HG02973 (cell line): ENCODE measurements at regions not wholly inside any gene's neighbourhood (a gene's known extent, or its start where the extent isn't known, plus 50 kb on each side); places are given as distances from the start of the nearest gene placed in this dataset.
"Not testable (repeated sequence)": the region's sequence is repeated elsewhere in the genome, so short reads cannot be mapped to it uniquely, and the experiment has no call there.

Experiments used
- ATAC-seq: cut with Tn5 transposase; IDR thresholded peaks from one replicate; pipeline ENCODE4 v1.9.1; 2021; ENCODE audit warnings: moderate library complexity; ENCODE audit not compliant: unreplicated experiment

- not testable (repeated sequence) for ATAC-seq
These were observed 180.3 kb downstream of the NPIPA7 start for GRCh38 chr16:16559179-16559740.

DNA sequence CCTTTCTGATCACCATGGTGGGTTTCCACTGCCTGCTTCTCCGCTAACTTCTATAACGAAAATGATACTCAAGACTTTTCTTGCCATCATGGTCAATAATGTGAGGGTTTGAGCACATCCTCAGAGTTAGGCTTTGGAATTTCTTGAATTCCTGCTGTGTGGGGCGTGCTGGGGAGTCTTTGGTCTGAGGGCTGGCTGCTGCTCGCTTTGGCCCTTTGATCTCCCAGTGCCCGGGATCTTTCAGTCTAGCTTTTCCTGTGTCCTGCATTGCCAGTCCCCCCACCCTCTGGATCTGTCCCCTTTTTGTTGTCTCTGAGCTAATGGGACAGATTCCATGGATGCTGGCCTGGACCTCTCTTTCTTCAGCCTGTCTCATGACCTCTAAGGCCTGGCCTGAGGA is 182.6 kb downstream of the NPIPA7 start:
- not testable (repeated sequence) for ATAC-seq

GRCh38 chr16:16563962-16564361 is 185.0 kb downstream of the NPIPA7 start:
- not testable (repeated sequence) for ATAC-seq

- not testable (repeated sequence) for ATAC-seq
These were observed 186.4 kb downstream of the NPIPA7 start for GRCh38 chr16:16565326-16565725.

- ATAC-seq = not testable (repeated sequence)
These were observed 191.1 kb downstream of the NPIPA7 start for GRCh38 chr16:16570055-16570454.

DNA sequence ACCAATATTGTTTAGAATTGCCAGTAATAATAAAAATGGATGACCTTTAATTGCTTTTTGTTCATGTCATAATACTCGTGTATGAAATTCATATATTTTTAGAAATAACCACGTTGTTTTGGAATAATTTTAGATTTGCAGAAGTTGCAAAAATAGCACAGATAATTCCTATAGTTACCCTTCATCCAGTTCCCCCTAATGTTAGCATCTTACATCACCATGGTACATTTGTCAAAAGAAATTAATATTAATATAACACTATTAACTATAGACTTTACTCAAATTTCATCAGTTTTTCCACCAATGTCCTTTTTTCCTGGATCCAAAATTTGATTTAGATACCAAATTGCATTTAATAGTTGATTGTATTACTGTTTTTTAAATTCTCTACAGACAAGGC is 191.9 kb downstream of the NPIPA7 start:
- not testable (repeated sequence) for ATAC-seq

DNA sequence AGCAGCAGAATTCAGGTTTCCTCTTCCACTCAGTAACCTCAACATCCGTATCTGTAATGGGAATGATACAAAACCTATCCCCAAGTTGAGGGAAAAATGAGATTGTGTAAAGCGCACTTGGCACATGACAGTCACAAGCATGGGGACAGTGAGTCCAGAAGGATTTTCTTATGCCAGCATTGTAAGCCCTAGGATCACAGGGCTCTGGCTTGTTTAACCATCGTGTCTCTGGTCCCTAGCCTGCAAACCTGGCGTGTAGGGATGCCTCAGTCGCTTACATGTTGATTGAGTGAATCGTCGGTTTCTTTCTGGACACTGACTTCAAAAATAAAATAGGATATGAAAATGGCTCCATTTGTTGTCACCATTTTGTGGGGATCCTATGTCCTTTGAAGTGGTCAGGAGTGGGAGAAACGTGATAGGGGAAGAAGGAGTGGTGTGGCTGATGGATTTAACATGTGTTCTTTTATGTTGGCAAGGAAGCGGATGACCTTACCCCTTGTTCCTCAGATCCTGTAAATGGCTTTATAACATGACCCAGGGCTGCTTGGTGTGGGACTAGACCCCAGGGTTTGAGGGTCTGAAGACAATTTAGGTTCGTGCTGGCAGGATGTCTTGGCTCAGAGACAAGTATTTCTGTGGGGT is 193.3 kb downstream of the NPIPA7 start:
- not testable (repeated sequence) for ATAC-seq

GRCh38 chr16:16577062-16577461 is 198.1 kb downstream of the NPIPA7 start:
- ATAC-seq = not testable (repeated sequence)

DNA sequence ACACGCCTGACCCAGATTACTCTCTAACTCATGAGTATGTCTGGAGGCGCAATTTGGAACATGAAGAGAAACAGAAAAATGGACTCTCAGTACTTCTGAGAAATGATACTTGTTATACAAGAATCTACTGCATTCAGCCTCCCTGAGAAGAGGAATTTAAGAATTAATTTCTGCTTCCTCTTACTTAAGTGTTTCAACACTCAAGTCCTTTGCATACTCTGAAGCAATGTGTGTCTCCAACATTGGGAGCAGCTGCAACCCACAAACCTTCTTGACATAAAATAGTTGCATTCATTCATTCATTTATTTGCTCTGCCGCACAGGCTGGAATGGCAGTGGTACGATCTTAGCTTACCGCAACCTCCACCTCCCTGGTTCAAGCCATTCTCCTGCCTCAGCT is 199.8 kb downstream of the NPIPA7 start:
- no peak for ATAC-seq

GRCh38 chr16:16582916-16583315 is 204.0 kb downstream of the NPIPA7 start:
- not testable (repeated sequence) for ATAC-seq

- not testable (repeated sequence) for ATAC-seq
These were observed 207.2 kb downstream of the NPIPA7 start for GRCh38 chr16:16586073-16586651.

- ATAC-seq = not testable (repeated sequence)
These were observed 208.0 kb downstream of the NPIPA7 start for GRCh38 chr16:16586969-16587368.

GRCh38 chr16:16588436-16588835 is 209.5 kb downstream of the NPIPA7 start:
- not testable (repeated sequence) for ATAC-seq

DNA sequence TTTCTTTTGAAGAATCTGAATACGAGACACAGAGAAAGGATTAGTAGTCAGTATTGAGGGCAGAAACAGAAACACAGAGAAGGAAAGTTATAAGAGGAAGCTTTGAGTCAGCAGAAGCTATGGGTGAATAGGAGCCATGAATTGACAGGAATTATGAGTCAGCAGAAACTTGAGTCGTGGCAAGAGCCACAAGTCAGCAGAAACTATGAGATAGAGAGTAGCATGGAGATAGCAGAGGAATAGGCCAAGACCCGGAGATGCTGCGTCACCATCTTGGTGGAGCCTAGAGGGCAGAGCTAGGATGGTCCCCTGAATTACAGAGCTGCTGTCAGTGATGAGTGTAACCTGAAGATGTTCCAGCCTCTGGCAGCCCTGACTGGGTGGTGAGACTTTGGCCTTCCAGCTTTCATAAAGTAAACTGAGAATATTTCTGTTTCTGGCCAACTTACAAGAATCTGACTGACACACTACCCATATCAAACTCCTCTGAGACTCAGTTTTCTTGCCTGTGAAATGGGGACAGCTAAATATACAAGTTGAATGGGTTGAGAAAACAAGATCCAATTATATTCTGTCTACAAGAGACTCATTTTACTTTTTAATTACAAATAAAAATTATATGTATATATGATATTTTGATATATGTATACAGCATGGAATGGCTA is 211.8 kb downstream of the NPIPA7 start:
- ATAC-seq = peak; percentile 47

DNA sequence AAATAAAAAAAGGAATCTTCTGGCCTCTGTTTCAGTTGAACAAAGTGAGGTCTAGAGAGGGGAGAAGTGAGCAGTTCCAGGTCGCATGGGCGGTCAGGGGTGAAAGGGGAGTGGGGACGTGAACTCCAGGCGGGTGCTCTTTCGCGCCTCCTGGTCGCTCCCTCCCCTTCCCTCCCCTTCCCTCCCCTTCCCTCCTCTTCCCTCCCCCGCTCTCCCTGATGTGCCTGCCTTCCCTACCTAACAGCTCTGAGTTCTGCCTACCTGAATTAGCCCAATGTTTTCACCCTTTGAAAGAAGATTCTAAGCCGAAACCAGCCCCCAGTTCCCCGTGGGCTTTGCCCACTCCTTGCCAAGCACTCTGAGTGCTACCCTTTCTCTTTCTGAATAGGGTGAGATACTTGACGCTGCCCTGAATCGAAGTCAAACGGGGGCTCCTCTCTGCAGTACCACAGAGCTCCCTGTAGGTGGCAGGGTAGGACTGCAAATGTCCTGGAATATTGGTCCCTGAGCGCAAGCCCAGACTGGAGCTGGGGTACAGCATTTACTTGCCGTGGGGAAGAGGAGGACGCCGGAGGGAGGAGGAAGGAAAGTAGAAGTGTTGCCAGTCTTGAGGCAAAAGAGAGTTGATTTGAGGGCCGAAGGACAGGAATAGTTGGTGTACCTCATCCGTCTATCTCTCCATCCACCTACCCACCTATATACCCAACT is 214.4 kb downstream of the NPIPA7 start:
- peak; percentile 60 for ATAC-seq

DNA sequence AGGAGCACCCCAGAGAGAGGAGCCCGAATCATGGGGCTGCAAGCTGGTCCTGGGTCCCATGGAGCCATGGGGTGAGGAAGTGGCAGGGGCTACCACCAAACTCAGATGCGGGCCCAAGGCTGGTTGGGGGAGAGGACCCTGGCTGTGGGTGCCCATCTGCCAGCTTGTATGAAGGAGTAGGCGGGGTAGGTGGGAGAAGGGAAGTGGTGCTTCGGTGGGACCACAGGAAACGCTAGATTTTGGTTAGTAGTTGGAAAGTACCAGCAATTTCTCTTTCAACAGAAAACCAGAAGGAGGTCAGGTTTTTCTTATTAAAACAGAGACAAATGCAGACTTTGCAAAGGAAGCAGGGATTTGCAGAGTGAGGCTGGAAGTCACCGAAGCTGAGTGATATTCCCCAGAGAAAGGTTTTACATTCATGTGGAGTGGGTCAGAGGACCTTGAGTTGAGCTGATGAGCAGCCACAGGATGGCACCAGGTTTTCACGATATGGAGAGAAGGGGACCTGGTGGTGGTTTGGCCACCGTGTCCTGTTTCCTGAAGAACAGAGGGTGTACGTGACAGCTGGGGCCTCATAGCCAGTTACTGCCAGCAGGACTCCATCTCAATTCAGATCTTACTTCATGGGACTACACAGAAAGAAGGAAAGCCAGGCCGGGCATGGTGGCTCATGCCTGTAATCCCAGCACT is 216.2 kb downstream of the NPIPA7 start:
- not testable (repeated sequence) for ATAC-seq

DNA sequence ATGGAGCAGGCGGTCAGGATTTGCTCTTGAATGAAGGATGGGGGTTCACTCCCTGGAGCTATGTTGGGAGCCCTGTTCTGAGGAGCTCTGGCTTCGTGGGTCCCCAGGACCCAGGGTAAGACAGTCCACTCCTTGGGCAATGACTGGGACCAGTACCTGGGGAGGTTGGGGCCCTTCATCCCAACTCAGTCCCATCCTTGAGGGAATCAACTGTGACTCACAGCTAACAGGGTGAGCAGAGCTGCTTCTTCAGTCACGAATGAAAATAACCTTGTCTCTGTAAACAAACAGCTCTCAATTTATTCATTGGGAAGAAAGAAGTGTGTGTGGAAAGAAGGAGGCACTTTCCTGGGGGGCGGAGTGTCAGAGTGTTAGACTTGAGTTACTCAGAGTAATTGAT is 222.3 kb downstream of the NPIPA7 start:
- ATAC-seq = not testable (repeated sequence)

GRCh38 chr16:16607401-16608082 is 228.6 kb downstream of the NPIPA7 start:
- ATAC-seq = not testable (repeated sequence)

- not testable (repeated sequence) for ATAC-seq
These were observed 230.7 kb downstream of the NPIPA7 start for GRCh38 chr16:16609627-16610026.

GRCh38 chr16:16610389-16610967 is 231.5 kb downstream of the NPIPA7 start:
- not testable (repeated sequence) for ATAC-seq
